Uterus (tissue), 3 donors: ENCODE measurements at regions not wholly inside any gene's neighbourhood (a gene's known extent, or its start where the extent isn't known, plus 50 kb on each side); places are given as distances from the start of the nearest gene placed in this dataset.

Source experiments
- DNase-seq, 2 donors: peaks; one replicate each; pipeline ENCODE4 v3.0.0-alpha.2; 2019 to 2020
- H3K27ac ChIP-seq, 2 donors: fragments of 200-600 bp; sonication (generic); 1 replicate in 1 of 2; 2 replicates in 1 of 2; pipeline ENCODE4 v1.5.1; 2016 to 2018
- H3K27me3 ChIP-seq, 2 donors: fragments of 200-600 bp; sonication (generic); one replicate each; pipeline ENCODE4 v1.5.1; 2018 to 2019; ENCODE audit warnings: control low read depth in 1 of 2
- H3K36me3 ChIP-seq, 2 donors: fragments of 200-600 bp; sonication (generic); one replicate each; pipeline ENCODE4 v1.5.1; 2019; ENCODE audit warnings: control low read depth in 1 of 2
- H3K4me1 ChIP-seq, 2 donors: fragments of 200-600 bp; sonication (generic); one replicate each; pipeline ENCODE4 v1.5.1; 2018 to 2019; ENCODE audit warnings: control low read depth in 1 of 2
- H3K4me3 ChIP-seq, 2 donors: fragments of 200-600 bp; sonication (generic); 1 replicate in 1 of 2; 2 replicates in 1 of 2; pipeline ENCODE4 v1.5.1; 2018 to 2019; ENCODE audit warnings: mild to moderate bottlenecking in 1 of 2
- H3K9me3 ChIP-seq, 2 donors: fragments of 200-600 bp; sonication (generic); one replicate each; pipeline ENCODE4 v1.5.1; 2019; ENCODE audit warnings: control low read depth in 1 of 2
- POLR2A ChIP-seq, 2 donors: fragments of 450-650 bp; IDR thresholded peaks; one replicate each; pipeline ENCODE4 v1.6.1; 2016; ENCODE audit warnings: antibody characterized with exemption in 2 of 2, mild to moderate bottlenecking in 1 of 2, moderate library complexity in 1 of 2
- intact Hi-C: fragments of 100-400 bp; cut with DNase I; formaldehyde crosslinking; loops from one replicate; pipeline ENCODE4 v1.15.1; 2023; ENCODE audit warnings: low total_unique reads
- TF ChIP-seq, protein P1 (sequence below), 4 experiments: fragments of 200-600 bp in 2 of 4; fragments of 450-650 bp in 2 of 4; sonication (generic) in 2 of 4; IDR thresholded peaks; one replicate each; pipeline ENCODE4 v1.5.1; 2016 to 2019; ENCODE audit warnings: antibody characterized with exemption in 4 of 4, mild to moderate bottlenecking in 2 of 4, moderate library complexity in 1 of 4
- donor health status: DM: yes; HTN: yes; CAD: no.

DNA sequence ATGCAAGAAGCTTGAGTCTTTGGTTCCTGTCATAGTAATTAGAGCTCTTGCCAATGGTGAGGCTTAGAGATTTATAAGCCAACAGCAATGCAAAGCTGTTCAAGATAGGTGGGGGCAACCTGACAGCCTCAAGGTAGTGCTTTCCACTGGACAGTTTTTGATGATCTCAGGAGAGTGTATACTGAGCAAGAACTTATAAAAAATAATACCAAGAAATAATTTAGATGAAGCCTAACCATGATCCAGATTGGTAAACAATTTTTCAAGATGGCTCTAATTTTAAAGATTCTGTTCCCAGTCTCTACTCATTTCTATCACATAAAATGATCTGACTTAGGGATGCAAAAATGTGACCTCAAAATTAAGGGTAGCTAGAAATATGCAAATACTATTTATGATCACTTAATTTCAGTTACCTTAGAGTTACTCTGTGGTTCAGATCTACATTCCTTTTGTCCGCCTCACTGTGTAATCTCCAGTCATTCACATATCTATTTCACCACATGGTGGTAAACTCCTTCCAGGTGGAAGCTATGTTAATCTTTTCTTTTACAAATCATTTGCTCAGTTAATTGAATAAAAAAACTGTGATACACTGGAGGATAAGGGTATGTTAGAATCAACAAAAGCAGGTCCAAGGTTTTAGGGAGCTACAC lies 1228.0 kb upstream of the C9orf72 start:
- TF ChIP-seq POLR2A (IDR thresholded peaks at IDR 0.05): no peak
- TF ChIP-seq, protein P1, sequence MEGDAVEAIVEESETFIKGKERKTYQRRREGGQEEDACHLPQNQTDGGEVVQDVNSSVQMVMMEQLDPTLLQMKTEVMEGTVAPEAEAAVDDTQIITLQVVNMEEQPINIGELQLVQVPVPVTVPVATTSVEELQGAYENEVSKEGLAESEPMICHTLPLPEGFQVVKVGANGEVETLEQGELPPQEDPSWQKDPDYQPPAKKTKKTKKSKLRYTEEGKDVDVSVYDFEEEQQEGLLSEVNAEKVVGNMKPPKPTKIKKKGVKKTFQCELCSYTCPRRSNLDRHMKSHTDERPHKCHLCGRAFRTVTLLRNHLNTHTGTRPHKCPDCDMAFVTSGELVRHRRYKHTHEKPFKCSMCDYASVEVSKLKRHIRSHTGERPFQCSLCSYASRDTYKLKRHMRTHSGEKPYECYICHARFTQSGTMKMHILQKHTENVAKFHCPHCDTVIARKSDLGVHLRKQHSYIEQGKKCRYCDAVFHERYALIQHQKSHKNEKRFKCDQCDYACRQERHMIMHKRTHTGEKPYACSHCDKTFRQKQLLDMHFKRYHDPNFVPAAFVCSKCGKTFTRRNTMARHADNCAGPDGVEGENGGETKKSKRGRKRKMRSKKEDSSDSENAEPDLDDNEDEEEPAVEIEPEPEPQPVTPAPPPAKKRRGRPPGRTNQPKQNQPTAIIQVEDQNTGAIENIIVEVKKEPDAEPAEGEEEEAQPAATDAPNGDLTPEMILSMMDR (IDR thresholded peaks at IDR 0.05): no peak
- Histone ChIP-seq H3K9me3 (no peaks in the 10 kb centered on the region), H3K4me3 (no peak overlapping the region), H3K36me3 (no peaks in the 10 kb centered on the region), H3K4me1 (no peaks in the 10 kb centered on the region), H3K27ac (no peak overlapping the region), H3K27me3 (no peaks in the 10 kb centered on the region)
- DNase-seq: no peak
- intact Hi-C loops: no loop called here

DNA sequence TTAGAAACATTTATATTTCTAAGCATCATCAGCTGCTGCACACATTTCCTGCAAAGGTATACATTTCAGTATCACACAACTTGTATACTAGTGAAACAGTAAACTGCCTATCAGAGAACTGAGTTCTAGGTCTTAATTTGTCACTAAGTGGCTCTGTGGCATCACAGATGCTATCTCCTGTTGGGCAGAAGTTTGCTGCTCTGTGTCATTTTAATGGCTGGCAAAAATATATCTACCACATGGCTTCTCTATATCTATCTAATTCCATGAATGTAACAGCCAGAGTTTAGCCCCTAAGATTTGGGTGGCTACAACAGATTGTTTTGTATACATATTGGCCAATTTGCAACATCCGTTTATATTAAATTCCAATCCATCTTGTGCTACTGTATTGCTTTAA lies 1231.9 kb upstream of the C9orf72 start:
- no peaks in the 10 kb centered on the region for H3K36me3 ChIP-seq
- no peaks in the 10 kb centered on the region for H3K27me3 ChIP-seq
- H3K4me1 ChIP-seq: no peaks in the 10 kb centered on the region
- no peaks in the 10 kb centered on the region for H3K9me3 ChIP-seq
- no peak overlapping the region for H3K27ac ChIP-seq
- no peak for DNase-seq
- intact Hi-C loops: no loop called here
- no peak overlapping the region for H3K4me3 ChIP-seq
- no peak for TF ChIP-seq POLR2A (IDR thresholded peaks at IDR 0.05)
- TF ChIP-seq, protein P1 (IDR thresholded peaks at IDR 0.05): no peak

DNA sequence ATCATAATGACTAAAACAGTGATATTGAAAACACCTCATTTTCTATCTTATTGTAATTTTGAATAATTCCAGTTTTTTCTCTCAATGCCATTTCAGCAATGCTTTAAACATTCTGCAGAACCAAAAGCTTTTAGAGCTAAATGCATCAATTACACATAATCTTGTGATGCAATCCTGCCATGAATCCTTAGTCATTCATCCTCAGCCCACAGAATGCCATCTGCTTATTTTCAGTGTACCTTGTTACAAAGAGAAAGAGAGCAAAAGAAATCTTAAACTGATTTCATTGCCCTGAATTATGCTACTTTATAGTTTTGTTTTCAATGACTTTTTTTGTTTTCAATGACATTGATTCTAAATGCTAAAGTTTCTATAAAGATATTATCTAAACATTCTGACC lies 1234.8 kb upstream of the C9orf72 start:
- Histone ChIP-seq H3K36me3 (no peaks in the 10 kb centered on the region), H3K9me3 (no peaks in the 10 kb centered on the region), H3K4me1 (no peaks in the 10 kb centered on the region), H3K4me3 (no peak overlapping the region), H3K27ac (no peak overlapping the region), H3K27me3 (no peaks in the 10 kb centered on the region)
- DNase-seq: no peak
- no peak for TF ChIP-seq POLR2A (IDR thresholded peaks at IDR 0.05)
- intact Hi-C loops: no loop called here

DNA sequence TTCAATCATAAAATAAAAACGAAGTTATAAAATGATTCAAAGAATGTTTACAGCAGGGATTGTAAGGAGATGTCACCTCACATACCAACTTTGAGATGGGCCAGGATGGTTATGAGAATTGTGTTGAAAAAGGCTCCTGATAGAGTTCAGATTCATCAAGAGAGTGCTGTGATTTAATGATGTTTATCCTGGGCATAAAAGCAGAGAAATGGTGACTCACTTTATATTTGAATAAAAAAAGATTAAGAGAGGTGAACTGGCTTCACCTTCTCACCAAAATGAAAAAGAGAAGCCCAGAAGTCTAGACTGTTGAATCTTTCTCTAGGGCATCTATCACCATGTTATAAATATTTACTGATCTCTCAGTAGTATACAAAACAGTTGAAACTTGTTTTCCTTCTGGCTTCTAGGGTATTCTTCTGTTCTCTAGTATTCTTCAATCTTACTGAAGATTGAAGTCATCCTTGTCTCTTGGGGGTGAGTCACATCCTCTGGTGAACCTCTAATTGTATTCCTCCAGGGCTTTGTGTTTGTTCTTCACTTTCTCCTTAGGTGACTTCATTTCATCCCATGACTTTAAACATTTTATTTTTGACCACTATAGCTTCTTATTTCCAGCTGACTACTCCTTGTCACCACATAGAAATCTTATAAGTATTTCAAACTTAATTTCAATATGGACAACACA lies 1237.3 kb upstream of the C9orf72 start:
- TF ChIP-seq, protein P1 (IDR thresholded peaks at IDR 0.05): no peak
- no peak for TF ChIP-seq POLR2A (IDR thresholded peaks at IDR 0.05)
- intact Hi-C loops: no loop called here
- Histone ChIP-seq H3K4me1 (no peaks in the 10 kb centered on the region), H3K36me3 (no peaks in the 10 kb centered on the region), H3K27ac (no peak overlapping the region), H3K9me3 (no peaks in the 10 kb centered on the region), H3K4me3 (no peak overlapping the region), H3K27me3 (no peaks in the 10 kb centered on the region)
- no peak for DNase-seq

DNA sequence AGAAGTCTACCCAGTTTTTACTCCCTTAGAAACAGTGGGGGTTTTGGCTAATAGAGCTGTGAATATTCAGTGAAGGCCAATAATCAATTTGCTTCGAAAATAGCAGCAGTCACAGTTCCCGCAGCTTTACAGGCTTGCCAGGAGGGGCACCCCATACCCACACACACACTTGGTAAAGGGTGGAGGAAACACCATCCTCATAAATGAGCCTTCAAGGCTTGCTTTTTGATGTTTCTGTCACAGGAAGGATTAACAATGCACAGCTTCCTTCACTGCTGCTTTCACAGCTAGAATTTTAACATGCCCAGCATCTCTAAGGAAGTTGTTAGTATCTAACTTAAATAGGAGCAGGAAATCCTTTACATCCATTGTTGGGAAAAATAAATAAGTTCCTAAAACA lies 1247.5 kb upstream of the C9orf72 start:
- no peaks in the 10 kb centered on the region for H3K36me3 ChIP-seq
- H3K27ac ChIP-seq: no peak overlapping the region
- no peaks in the 10 kb centered on the region for H3K27me3 ChIP-seq
- DNase-seq: no peak
- H3K4me3 ChIP-seq: no peak overlapping the region
- TF ChIP-seq, protein P1 (IDR thresholded peaks at IDR 0.05): no peak
- TF ChIP-seq POLR2A (IDR thresholded peaks at IDR 0.05): no peak
- no peaks in the 10 kb centered on the region for H3K9me3 ChIP-seq
- intact Hi-C loops: no loop called here
- H3K4me1 ChIP-seq: no peaks in the 10 kb centered on the region
